Breast epithelium (tissue), 3 donors: ENCODE measurements at regions not wholly inside any gene's neighbourhood (a gene's known extent, or its start where the extent isn't known, plus 50 kb on each side); places are given as distances from the start of the nearest gene placed in this dataset.

Experiments used
- CTCF ChIP-seq, 3 donors: fragments of 450-650 bp; IDR thresholded peaks; one replicate each; pipeline ENCODE4 v1.5.1; 2016 to 2017; ENCODE audit warnings: antibody characterized with exemption in 3 of 3, mild to moderate bottlenecking in 3 of 3, moderate library complexity in 3 of 3
- POLR2A ChIP-seq: fragments of 450-650 bp; IDR thresholded peaks from one replicate; pipeline ENCODE4 v1.6.1; 2016; ENCODE audit warnings: antibody characterized with exemption, mild to moderate bottlenecking, moderate library complexity
- POLR2AphosphoS5 ChIP-seq, 3 donors: sonication (generic); formaldehyde crosslinking; IDR thresholded peaks; one replicate each; pipeline ENCODE4 v1.6.1; 2017; ENCODE audit warnings: antibody characterized with exemption in 3 of 3

- TF ChIP-seq CTCF (IDR thresholded peaks at IDR 0.05) (no peak), POLR2AphosphoS5 (IDR thresholded peaks at IDR 0.05) (no peak), POLR2A (no peak)
Observed at GRCh38 chr5:61596265-61596664, 264.2 kb downstream of the ZSWIM6 start.
